ENCODE measurements at regions not wholly inside any gene's neighbourhood (a gene's known extent, or its start where the extent isn't known, plus 50 kb on each side); places are given as distances from the start of the nearest gene placed in this dataset.
A peak's percentile ranks its signal among the peaks of the same experiment; 100 is the strongest.

DNA sequence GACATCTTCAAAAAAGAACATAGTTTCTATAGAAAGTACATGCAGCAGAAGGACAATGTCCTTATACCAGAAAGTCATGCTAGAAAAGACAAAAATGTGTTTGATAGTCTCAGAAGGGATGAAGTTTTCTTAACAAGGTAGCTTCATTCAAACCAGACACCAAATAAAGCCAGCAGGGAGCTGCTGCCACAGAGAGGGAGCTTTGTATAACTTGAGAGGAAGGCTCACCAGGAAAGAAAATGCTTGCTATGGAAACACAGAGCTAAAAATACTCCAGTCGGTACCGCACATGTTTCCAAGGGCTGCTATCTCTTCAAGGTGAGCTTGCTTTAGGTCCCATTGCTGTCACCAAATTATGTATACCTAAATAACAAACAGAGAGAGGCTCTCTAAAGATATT, 1074.8 kb upstream of the ALCAM start:
- Histone ChIP-seq H3K9ac (ENCODE audit: low read length in 3 of 3) (no peak overlapping the region), H3K27me3 (ENCODE audit: control insufficient read depth, insufficient read depth, low read length) (no peaks in the 10 kb centered on the region), H3K4me1 (ENCODE audit: control insufficient read depth in 2 of 3, insufficient read depth in 2 of 3, low read depth in 1 of 3, low read length in 3 of 3) (peaks cover 0 to 3% (median 0%) of the 10 kb centered on the region in 3 donors), H3K27ac (ENCODE audit: low read depth in 2 of 2, low read length in 2 of 2) (no peak overlapping the region), H3K36me3 (ENCODE audit: control insufficient read depth in 2 of 3, insufficient read depth in 3 of 3, low read length in 3 of 3) (no peaks in the 10 kb centered on the region), H3K4me3 (ENCODE audit: low read length in 3 of 3) (peak overlapping the region in 2 of 3 donors; percentile 20 to 23), H3K9me3 (ENCODE audit: control insufficient read depth in 2 of 3, insufficient read depth in 1 of 3, low read length in 3 of 3) (no peaks in the 10 kb centered on the region)
- TF ChIP-seq, protein P1, sequence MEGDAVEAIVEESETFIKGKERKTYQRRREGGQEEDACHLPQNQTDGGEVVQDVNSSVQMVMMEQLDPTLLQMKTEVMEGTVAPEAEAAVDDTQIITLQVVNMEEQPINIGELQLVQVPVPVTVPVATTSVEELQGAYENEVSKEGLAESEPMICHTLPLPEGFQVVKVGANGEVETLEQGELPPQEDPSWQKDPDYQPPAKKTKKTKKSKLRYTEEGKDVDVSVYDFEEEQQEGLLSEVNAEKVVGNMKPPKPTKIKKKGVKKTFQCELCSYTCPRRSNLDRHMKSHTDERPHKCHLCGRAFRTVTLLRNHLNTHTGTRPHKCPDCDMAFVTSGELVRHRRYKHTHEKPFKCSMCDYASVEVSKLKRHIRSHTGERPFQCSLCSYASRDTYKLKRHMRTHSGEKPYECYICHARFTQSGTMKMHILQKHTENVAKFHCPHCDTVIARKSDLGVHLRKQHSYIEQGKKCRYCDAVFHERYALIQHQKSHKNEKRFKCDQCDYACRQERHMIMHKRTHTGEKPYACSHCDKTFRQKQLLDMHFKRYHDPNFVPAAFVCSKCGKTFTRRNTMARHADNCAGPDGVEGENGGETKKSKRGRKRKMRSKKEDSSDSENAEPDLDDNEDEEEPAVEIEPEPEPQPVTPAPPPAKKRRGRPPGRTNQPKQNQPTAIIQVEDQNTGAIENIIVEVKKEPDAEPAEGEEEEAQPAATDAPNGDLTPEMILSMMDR (IDR thresholded peaks at IDR 0.05; ENCODE audit: borderline replicate concordance, extremely low read depth, insufficient read depth): no peak
- no peak for FAIRE-seq
- DNase-seq: no peak
- intact Hi-C loops (cut with DNase I): no loop called here

DNA sequence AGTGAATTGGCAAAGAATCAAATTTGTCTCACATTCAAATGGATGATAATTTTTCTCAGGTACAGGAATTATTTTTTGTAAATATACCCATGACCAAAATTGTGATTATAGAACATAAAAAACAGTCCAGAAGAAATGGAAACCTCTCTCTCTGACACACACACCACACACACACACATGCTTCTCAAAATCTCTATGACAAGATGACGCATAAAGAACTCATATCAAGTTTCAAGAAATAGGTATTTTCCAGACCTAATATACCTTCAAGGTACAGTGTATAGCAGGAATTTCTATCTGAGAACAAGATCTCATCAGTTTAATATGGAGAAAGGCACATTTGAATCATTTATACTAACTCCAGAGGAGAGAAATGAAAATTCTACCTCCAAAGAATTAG, 1069.1 kb upstream of the ALCAM start:
- Histone ChIP-seq H3K4me1 (ENCODE audit: control insufficient read depth in 2 of 3, insufficient read depth in 2 of 3, low read depth in 1 of 3, low read length in 3 of 3) (no peaks in the 10 kb centered on the region), H3K27ac (ENCODE audit: low read depth in 2 of 2, low read length in 2 of 2) (no peak overlapping the region), H3K36me3 (ENCODE audit: control insufficient read depth in 2 of 3, insufficient read depth in 3 of 3, low read length in 3 of 3) (no peaks in the 10 kb centered on the region), H3K4me3 (ENCODE audit: low read length in 3 of 3) (no peak overlapping the region), H3K27me3 (ENCODE audit: control insufficient read depth, insufficient read depth, low read length) (no peaks in the 10 kb centered on the region), H3K9me3 (ENCODE audit: control insufficient read depth in 2 of 3, insufficient read depth in 1 of 3, low read length in 3 of 3) (no peaks in the 10 kb centered on the region), H3K9ac (ENCODE audit: low read length in 3 of 3) (no peak overlapping the region)
- no peak for FAIRE-seq
- no peak for DNase-seq
- intact Hi-C loops (cut with DNase I): no loop called here
- TF ChIP-seq, protein P1 (IDR thresholded peaks at IDR 0.05; ENCODE audit: borderline replicate concordance, extremely low read depth, insufficient read depth): no peak

DNA sequence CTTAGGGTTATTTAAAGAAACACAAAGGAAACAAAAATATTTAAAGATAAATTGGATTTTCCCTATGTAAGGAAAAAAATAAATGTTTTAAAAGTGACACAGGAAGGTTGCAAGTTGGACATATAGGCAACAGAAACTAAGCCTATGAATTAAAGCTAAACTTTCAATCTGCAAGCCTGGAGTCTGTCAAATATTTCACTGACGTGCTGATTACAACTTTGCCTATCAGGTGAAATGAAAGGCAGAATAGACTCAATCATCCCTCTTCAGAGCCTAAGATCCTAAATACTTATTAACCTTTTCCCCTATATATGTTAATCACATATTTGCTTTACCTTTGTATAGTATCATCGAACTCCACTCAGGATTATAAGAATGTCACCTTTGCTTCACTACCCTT, 1068.0 kb upstream of the ALCAM start:
- Histone ChIP-seq H3K27me3 (ENCODE audit: control insufficient read depth, insufficient read depth, low read length) (no peaks in the 10 kb centered on the region), H3K36me3 (ENCODE audit: control insufficient read depth in 2 of 3, insufficient read depth in 3 of 3, low read length in 3 of 3) (no peaks in the 10 kb centered on the region), H3K4me3 (ENCODE audit: low read length in 3 of 3) (no peak overlapping the region), H3K9me3 (ENCODE audit: control insufficient read depth in 2 of 3, insufficient read depth in 1 of 3, low read length in 3 of 3) (no peaks in the 10 kb centered on the region), H3K27ac (ENCODE audit: low read depth in 2 of 2, low read length in 2 of 2) (no peak overlapping the region), H3K4me1 (ENCODE audit: control insufficient read depth in 2 of 3, insufficient read depth in 2 of 3, low read depth in 1 of 3, low read length in 3 of 3) (no peaks in the 10 kb centered on the region), H3K9ac (ENCODE audit: low read length in 3 of 3) (no peak overlapping the region)
- TF ChIP-seq, protein P1 (IDR thresholded peaks at IDR 0.05; ENCODE audit: borderline replicate concordance, extremely low read depth, insufficient read depth): no peak
- intact Hi-C loops (cut with DNase I): no loop called here
- FAIRE-seq (no peak), DNase-seq (no peak)

DNA sequence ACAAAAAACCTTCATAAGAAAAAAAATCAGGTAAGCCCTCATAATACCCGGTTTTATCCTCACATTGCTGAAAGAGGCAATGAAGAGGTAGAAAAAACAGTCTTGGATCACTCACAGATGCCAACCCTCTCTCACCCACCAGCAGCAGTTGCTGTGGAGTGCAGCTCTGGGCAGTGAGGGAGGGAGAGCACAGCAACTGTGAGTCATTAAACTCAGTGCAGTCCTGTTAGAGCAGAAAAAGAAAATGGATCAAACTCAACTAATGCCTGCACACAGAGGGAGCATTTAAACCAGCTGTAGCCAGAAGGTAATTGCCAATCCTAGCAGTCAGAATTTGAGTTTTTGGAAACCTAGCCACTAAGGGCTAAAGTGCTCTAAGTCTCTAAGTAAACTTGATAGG, 1050.6 kb upstream of the ALCAM start:
- TF ChIP-seq, protein P1 (IDR thresholded peaks at IDR 0.05; ENCODE audit: borderline replicate concordance, extremely low read depth, insufficient read depth): no peak
- FAIRE-seq (no peak), DNase-seq (peak in 1 of 5 donors; percentile 22)
- Histone ChIP-seq H3K4me3 (ENCODE audit: low read length in 3 of 3) (no peak overlapping the region), H3K4me1 (ENCODE audit: control insufficient read depth in 2 of 3, insufficient read depth in 2 of 3, low read depth in 1 of 3, low read length in 3 of 3) (no peaks in the 10 kb centered on the region), H3K36me3 (ENCODE audit: control insufficient read depth in 2 of 3, insufficient read depth in 3 of 3, low read length in 3 of 3) (no peaks in the 10 kb centered on the region), H3K9ac (ENCODE audit: low read length in 3 of 3) (no peak overlapping the region), H3K27me3 (ENCODE audit: control insufficient read depth, insufficient read depth, low read length) (no peaks in the 10 kb centered on the region), H3K9me3 (ENCODE audit: control insufficient read depth in 2 of 3, insufficient read depth in 1 of 3, low read length in 3 of 3) (no peaks in the 10 kb centered on the region), H3K27ac (ENCODE audit: low read depth in 2 of 2, low read length in 2 of 2) (no peak overlapping the region)
- intact Hi-C loops (cut with DNase I): no loop called here
